ENCODE measurements at regions not wholly inside any gene's neighbourhood (a gene's known extent, or its start where the extent isn't known, plus 50 kb on each side); places are given as distances from the start of the nearest gene placed in this dataset.

- Histone ChIP-seq H3K27me3 (replicated peaks; ENCODE audit: insufficient read depth) (no peaks in the 10 kb centered on the region), H3K4me1 (ENCODE audit: control insufficient read depth in 1 of 2, low read depth in 2 of 2) (peaks cover 0 to 19% of the 10 kb centered on the region in 2 donors), H3K36me3 (no peaks in the 10 kb centered on the region), H3K27ac (no peak overlapping the region), H3K9me3 (no peaks in the 10 kb centered on the region), H3K4me3 (no peak overlapping the region)
- no peak for ATAC-seq (ENCODE audit: insufficient number of reproducible peaks, low FRiP score, low read depth)
- TF ChIP-seq CTCF (IDR thresholded peaks at IDR 0.05) = no peak
- DNase-seq (ENCODE audit: low spot score) = no peak
These were observed 523.6 kb downstream of the BCOR start for GRCh38 chrX:39574178-39574577.

GRCh38 chrX:39576041-39576872 is 521.5 kb downstream of the BCOR start:
- Histone ChIP-seq H3K27me3 (replicated peaks; ENCODE audit: insufficient read depth) (no peaks in the 10 kb centered on the region), H3K4me1 (ENCODE audit: control insufficient read depth in 1 of 2, low read depth in 2 of 2) (peaks cover 0 to 19% of the 10 kb centered on the region in 2 donors), H3K9me3 (no peaks in the 10 kb centered on the region), H3K27ac (peak overlapping the region in 1 of 2 donors; percentile 35), H3K4me3 (peak overlapping the region; percentile 44), H3K36me3 (no peaks in the 10 kb centered on the region)
- no peak for ATAC-seq (ENCODE audit: insufficient number of reproducible peaks, low FRiP score, low read depth)
- DNase-seq (ENCODE audit: low spot score) = no peak
- TF ChIP-seq CTCF (IDR thresholded peaks at IDR 0.05) = no peak

DNA sequence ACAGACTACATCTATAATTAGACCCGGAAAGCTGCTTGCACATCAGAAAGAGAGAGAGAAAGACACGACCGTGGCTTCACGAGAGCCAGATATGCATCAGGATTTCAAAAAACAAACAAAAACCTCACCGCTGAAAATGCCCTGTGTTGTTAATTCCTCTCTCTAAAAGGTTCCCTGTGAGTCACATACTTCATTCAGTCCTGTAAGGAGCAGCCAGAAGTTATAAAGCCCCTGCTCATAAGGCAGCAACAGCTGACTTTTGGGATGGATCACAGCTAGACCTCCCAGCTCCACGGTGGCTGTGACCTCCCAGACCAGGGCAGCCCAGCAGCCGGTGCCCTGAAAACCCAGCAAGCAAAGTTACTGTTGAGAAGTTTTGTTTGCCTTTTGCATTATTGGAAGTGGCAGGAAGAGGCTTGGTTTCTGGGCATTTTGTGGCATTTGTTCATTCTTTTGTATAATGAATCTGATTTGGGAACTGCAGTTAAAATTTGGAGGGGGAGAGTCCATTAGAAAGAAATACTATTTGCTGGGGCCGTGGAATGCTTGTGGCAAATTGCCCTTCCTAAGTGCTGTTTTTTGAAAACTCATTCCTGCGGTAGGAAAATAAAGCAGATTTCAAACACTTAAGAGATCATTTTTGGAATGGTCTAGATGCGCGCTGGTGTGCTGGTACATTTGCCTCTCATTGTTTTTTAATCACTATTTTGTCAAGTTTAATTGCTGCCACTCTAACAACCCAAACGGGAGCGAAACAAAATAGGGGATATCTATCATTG is 520.4 kb downstream of the BCOR start:
- no peaks in the 10 kb centered on the region for H3K36me3 ChIP-seq
- H3K9me3 ChIP-seq = no peaks in the 10 kb centered on the region
- no peak for DNase-seq (ENCODE audit: low spot score)
- peaks cover 0 to 19% of the 10 kb centered on the region in 2 donors for H3K4me1 ChIP-seq (ENCODE audit: control insufficient read depth in 1 of 2, low read depth in 2 of 2)
- no peak overlapping the region for H3K4me3 ChIP-seq
- TF ChIP-seq CTCF (IDR thresholded peaks at IDR 0.05) = no peak
- H3K27ac ChIP-seq = no peak overlapping the region
- H3K27me3 ChIP-seq (replicated peaks; ENCODE audit: insufficient read depth) = no peaks in the 10 kb centered on the region
- ATAC-seq (ENCODE audit: insufficient number of reproducible peaks, low FRiP score, low read depth) = no peak

- H3K27me3 ChIP-seq (replicated peaks; ENCODE audit: insufficient read depth) = no peaks in the 10 kb centered on the region
- no peaks in the 10 kb centered on the region for H3K9me3 ChIP-seq
- peaks cover 0 to 19% of the 10 kb centered on the region in 2 donors for H3K4me1 ChIP-seq (ENCODE audit: control insufficient read depth in 1 of 2, low read depth in 2 of 2)
- DNase-seq (ENCODE audit: low spot score) (no peak), ATAC-seq (ENCODE audit: insufficient number of reproducible peaks, low FRiP score, low read depth) (no peak)
- no peak for TF ChIP-seq CTCF (IDR thresholded peaks at IDR 0.05)
- H3K36me3 ChIP-seq = no peaks in the 10 kb centered on the region
- H3K27ac ChIP-seq = no peak overlapping the region
- H3K4me3 ChIP-seq = no peak overlapping the region
These were observed 519.5 kb downstream of the BCOR start for GRCh38 chrX:39577985-39578869.
